Breast epithelium (tissue), 4 donors: ENCODE measurements at regions not wholly inside any gene's neighbourhood (a gene's known extent, or its start where the extent isn't known, plus 50 kb on each side); places are given as distances from the start of the nearest gene placed in this dataset.

ENCODE experiments used
- DNase-seq, 2 donors: peaks; one replicate each; pipeline ENCODE4 v3.0.0-alpha.2; 2019; ENCODE audit warnings: low spot score in 2 of 2
- H3K27ac ChIP-seq, 2 donors: fragments of 200-600 bp; sonication (generic) in 1 of 2; one replicate each; pipeline ENCODE4 v1.5.1; 2016 to 2019; ENCODE audit warnings: mild to moderate bottlenecking in 1 of 2
- H3K27me3 ChIP-seq, 2 donors: fragments of 200-600 bp; sonication (generic) in 1 of 2; one replicate each; pipeline versions ENCODE4 v1.5.1 to v1.6.0; 2017 to 2019; ENCODE audit warnings: control low read depth in 1 of 2, mild to moderate bottlenecking in 1 of 2
- H3K36me3 ChIP-seq: fragments of 200-600 bp; one replicate; pipeline ENCODE4 v1.5.1; 2019
- H3K4me1 ChIP-seq, 2 donors: fragments of 200-600 bp; sonication (generic); one replicate each; pipeline ENCODE4 v1.5.1; 2016 to 2019; ENCODE audit warnings: control low read depth in 1 of 2
- H3K4me3 ChIP-seq, 3 donors: fragments of 200-600 bp; sonication (generic); 1 replicate in 2 of 3; 2 replicates in 1 of 3; pipeline ENCODE4 v1.5.1; 2016 to 2019; ENCODE audit warnings: mild to moderate bottlenecking in 3 of 3, moderate library complexity in 2 of 3
- H3K9me3 ChIP-seq, 2 donors: fragments of 200-600 bp; sonication (generic) in 1 of 2; one replicate each; pipeline ENCODE4 v1.5.1; 2016 to 2019; ENCODE audit warnings: control low read depth in 1 of 2
- POLR2A ChIP-seq: fragments of 450-650 bp; IDR thresholded peaks from one replicate; pipeline ENCODE4 v1.6.1; 2016; ENCODE audit warnings: antibody characterized with exemption, mild to moderate bottlenecking, moderate library complexity
- POLR2AphosphoS5 ChIP-seq, 3 donors: sonication (generic); formaldehyde crosslinking; IDR thresholded peaks; one replicate each; pipeline ENCODE4 v1.6.1; 2017; ENCODE audit warnings: antibody characterized with exemption in 3 of 3
- intact Hi-C: fragments of 100-400 bp; cut with DNase I; formaldehyde crosslinking; loops from one replicate; pipeline ENCODE4 v1.15.1; 2023; ENCODE audit warnings: low total_unique reads
- TF ChIP-seq, protein P1 (sequence below), 3 donors: fragments of 450-650 bp; IDR thresholded peaks; one replicate each; pipeline ENCODE4 v1.5.1; 2016 to 2017; ENCODE audit warnings: antibody characterized with exemption in 3 of 3, mild to moderate bottlenecking in 3 of 3, moderate library complexity in 3 of 3

DNA sequence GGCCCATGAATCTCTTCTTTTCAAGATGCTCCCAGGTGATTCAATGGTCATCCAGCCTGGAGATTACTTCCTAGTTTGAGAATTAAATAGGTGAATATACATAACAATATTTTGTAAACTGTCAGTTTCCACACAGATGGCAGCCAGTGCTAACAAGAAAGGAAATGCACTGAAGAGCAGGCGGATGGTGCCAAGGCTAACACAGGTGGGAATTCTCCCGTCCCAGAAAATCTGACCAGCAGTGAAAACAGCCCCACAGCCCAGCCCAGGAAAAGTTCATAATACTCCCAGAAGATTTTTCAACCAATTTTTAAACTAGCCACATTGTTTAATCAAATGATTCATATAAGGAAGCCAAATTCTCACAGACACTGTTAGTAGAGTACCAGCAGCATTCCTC, 387.2 kb upstream of the GATB start:
- Histone ChIP-seq H3K4me1 (no peaks in the 10 kb centered on the region), H3K27ac (no peak overlapping the region), H3K4me3 (no peak overlapping the region), H3K36me3 (no peaks in the 10 kb centered on the region), H3K9me3 (peaks cover 20 to 21% of the 10 kb centered on the region in 2 donors), H3K27me3 (no peaks in the 10 kb centered on the region)
- no peak for TF ChIP-seq POLR2A
- TF ChIP-seq, protein P1, sequence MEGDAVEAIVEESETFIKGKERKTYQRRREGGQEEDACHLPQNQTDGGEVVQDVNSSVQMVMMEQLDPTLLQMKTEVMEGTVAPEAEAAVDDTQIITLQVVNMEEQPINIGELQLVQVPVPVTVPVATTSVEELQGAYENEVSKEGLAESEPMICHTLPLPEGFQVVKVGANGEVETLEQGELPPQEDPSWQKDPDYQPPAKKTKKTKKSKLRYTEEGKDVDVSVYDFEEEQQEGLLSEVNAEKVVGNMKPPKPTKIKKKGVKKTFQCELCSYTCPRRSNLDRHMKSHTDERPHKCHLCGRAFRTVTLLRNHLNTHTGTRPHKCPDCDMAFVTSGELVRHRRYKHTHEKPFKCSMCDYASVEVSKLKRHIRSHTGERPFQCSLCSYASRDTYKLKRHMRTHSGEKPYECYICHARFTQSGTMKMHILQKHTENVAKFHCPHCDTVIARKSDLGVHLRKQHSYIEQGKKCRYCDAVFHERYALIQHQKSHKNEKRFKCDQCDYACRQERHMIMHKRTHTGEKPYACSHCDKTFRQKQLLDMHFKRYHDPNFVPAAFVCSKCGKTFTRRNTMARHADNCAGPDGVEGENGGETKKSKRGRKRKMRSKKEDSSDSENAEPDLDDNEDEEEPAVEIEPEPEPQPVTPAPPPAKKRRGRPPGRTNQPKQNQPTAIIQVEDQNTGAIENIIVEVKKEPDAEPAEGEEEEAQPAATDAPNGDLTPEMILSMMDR (IDR thresholded peaks at IDR 0.05): no peak
- no peak for TF ChIP-seq POLR2AphosphoS5 (IDR thresholded peaks at IDR 0.05)
- no peak for DNase-seq
- intact Hi-C loops: no loop called here

DNA sequence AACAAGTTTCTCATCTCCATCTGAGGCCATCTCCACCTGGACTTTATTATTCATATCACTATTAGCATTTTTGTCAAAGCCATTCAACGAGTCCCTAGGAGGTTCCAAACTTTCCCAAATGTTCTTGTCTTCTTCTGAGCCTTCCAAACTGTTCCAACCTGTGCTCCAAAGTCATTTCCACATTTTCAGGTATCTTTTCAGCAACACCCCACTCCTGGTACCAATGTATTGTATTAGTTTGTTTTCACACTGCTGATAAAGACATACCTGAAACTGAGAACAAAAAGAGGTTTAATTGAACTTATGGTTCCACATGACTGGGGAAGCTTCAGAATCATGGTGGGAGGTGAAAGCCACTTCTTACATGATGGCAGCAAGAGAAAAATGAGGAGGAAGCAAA, 385.4 kb upstream of the GATB start:
- Histone ChIP-seq H3K27me3 (no peaks in the 10 kb centered on the region), H3K4me3 (no peak overlapping the region), H3K4me1 (no peaks in the 10 kb centered on the region), H3K9me3 (peaks cover 20 to 21% of the 10 kb centered on the region in 2 donors), H3K36me3 (no peaks in the 10 kb centered on the region), H3K27ac (no peak overlapping the region)
- DNase-seq: no peak
- intact Hi-C loops: no loop called here
- TF ChIP-seq POLR2A: no peak

DNA sequence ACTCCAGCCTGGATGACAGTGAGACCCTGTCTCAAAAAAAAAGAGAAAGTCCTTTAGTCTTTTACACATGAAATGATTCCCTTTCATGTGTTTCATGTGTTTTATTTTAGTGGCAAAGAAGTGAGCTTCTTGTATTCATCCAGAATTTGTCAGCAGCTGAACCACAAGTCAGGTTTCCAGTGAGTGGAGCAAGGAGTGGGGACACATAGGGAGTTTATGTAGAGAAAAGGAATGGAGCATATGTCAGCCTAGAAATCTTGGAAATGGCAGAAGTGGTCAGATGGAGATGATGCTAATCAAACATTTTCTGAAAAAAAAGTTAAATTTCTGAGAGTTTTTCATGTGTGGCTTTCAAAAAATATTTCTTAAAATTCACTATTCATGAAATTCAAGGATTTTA, 383.0 kb upstream of the GATB start:
- H3K27ac ChIP-seq: no peak overlapping the region

DNA sequence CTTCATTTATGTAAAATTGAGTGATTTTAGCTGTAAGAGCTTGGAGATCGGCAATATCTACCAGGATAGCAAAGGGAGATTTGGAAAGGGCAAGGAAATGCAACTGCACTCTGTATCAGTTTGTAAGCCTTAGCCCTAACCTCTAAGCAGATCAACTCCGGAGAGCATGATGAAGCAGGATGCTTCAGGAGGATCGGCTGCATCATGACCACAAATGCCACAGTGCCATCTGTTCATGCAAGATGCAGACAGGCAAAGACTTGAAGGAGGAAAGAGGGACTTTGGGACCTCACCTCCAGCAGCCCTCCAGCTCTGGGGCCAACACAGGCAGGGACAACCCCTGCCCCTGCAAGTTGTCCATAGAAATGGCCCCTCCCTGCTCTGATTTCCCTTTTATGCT, 377.6 kb upstream of the GATB start:
- intact Hi-C loops: no loop called here
- no peaks in the 10 kb centered on the region for H3K9me3 ChIP-seq
- no peaks in the 10 kb centered on the region for H3K27me3 ChIP-seq
- no peak overlapping the region for H3K27ac ChIP-seq
- DNase-seq: no peak
- no peak overlapping the region for H3K4me3 ChIP-seq
- TF ChIP-seq POLR2A (no peak), POLR2AphosphoS5 (IDR thresholded peaks at IDR 0.05) (no peak)
- TF ChIP-seq, protein P1 (IDR thresholded peaks at IDR 0.05): no peak
- H3K36me3 ChIP-seq: no peaks in the 10 kb centered on the region
- H3K4me1 ChIP-seq: no peaks in the 10 kb centered on the region

More for the DNA sequence above, 383.0 kb upstream of the GATB start:
- H3K4me1 ChIP-seq: no peaks in the 10 kb centered on the region
- TF ChIP-seq, protein P1 (IDR thresholded peaks at IDR 0.05): no peak
- TF ChIP-seq POLR2A: no peak
- TF ChIP-seq POLR2AphosphoS5 (IDR thresholded peaks at IDR 0.05): no peak
- intact Hi-C loops: no loop called here
- H3K9me3 ChIP-seq: peaks cover 20 to 21% of the 10 kb centered on the region in 2 donors
- no peak for DNase-seq
- H3K27me3 ChIP-seq: no peaks in the 10 kb centered on the region
- H3K4me3 ChIP-seq: no peak overlapping the region
- H3K36me3 ChIP-seq: no peaks in the 10 kb centered on the region

DNA sequence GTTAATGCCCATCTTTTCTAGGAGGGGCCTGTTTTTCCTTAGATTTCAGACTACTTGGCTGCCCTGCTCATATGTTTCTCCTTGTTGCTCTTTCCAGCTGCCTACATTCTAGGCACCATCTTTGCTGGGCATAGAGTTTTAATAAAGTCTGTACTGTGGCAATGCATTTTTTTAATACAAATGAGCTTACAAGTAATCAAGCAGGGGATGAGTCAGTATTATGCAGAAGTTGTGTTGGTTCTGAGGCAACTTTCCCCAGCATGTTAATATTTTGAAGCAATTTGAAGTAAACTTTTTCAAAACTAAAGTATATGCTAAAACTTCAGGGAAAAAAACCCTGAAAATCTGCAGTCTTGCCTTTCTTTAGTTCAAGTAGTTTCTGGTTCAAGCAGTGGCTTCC, 372.0 kb upstream of the GATB start:
- H3K4me3 ChIP-seq: no peak overlapping the region
- no peak for DNase-seq
- no peak overlapping the region for H3K27ac ChIP-seq
- TF ChIP-seq POLR2A (no peak), POLR2AphosphoS5 (IDR thresholded peaks at IDR 0.05) (no peak)
- TF ChIP-seq, protein P1 (IDR thresholded peaks at IDR 0.05): no peak
- no peaks in the 10 kb centered on the region for H3K4me1 ChIP-seq
- intact Hi-C loops: no loop called here
- no peaks in the 10 kb centered on the region for H3K27me3 ChIP-seq
- no peaks in the 10 kb centered on the region for H3K36me3 ChIP-seq
- H3K9me3 ChIP-seq: no peaks in the 10 kb centered on the region

DNA sequence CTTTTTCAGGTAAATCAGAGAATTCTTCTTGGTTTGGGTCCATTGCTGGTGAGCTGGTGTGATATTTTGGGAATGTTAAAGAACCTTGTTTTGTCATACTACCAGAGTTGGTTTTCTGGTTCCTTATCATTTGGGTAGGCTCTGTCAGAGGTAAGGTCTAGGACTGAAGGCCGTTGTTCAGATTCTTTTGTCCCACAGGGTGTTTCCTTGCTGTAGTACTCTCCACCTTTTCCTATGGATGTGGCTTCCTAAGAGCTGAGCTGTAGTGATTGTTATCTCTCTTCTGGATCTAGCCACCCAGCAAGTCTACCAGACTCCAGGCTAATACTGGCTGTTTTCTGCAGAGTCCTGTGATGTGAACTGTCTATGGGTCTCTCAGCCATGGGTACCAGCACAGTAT, 367.5 kb upstream of the GATB start:
- H3K4me3 ChIP-seq: no peak overlapping the region
- H3K27me3 ChIP-seq: no peaks in the 10 kb centered on the region
- no peak overlapping the region for H3K27ac ChIP-seq
- no peaks in the 10 kb centered on the region for H3K4me1 ChIP-seq
- intact Hi-C loops: no loop called here
- no peaks in the 10 kb centered on the region for H3K9me3 ChIP-seq
- no peak for DNase-seq
- no peaks in the 10 kb centered on the region for H3K36me3 ChIP-seq
- TF ChIP-seq, protein P1 (IDR thresholded peaks at IDR 0.05): no peak
- TF ChIP-seq POLR2A (no peak), POLR2AphosphoS5 (IDR thresholded peaks at IDR 0.05) (no peak)
